DMS 273 treated with DMSO at 0.1 percent for 48 hours (cell line): ENCODE measurements at regions not wholly inside any gene's neighbourhood (a gene's known extent, or its start where the extent isn't known, plus 50 kb on each side); places are given as distances from the start of the nearest gene placed in this dataset.
"Not testable (repeated sequence)": the region's sequence is repeated elsewhere in the genome, so short reads cannot be mapped to it uniquely, and the experiment has no call there.

ENCODE experiments used
- DNase-seq: peaks from one replicate; lab custom pipeline; 2025; lab: John Stamatoyannopoulos, UW

DNA sequence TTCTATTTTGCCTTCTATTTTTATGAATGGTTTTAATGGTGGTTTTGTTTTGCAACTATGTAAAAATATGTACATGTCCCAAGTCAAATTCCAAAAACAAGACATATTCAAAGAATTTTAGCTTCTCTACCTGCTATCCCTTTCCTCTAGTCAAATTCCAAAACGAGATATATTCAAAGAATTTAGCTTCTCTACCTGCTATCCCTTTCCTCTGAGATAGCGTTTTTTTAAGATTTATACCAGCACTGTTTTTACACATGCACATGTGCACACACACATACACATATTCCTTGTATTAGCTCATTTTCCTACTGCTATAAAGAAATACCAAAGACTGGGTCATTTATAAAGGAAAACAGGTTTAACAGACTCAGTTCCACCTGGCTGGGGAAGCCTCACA is 199.1 kb upstream of the ARL4C start:
- DNase-seq, result no peak

DNA sequence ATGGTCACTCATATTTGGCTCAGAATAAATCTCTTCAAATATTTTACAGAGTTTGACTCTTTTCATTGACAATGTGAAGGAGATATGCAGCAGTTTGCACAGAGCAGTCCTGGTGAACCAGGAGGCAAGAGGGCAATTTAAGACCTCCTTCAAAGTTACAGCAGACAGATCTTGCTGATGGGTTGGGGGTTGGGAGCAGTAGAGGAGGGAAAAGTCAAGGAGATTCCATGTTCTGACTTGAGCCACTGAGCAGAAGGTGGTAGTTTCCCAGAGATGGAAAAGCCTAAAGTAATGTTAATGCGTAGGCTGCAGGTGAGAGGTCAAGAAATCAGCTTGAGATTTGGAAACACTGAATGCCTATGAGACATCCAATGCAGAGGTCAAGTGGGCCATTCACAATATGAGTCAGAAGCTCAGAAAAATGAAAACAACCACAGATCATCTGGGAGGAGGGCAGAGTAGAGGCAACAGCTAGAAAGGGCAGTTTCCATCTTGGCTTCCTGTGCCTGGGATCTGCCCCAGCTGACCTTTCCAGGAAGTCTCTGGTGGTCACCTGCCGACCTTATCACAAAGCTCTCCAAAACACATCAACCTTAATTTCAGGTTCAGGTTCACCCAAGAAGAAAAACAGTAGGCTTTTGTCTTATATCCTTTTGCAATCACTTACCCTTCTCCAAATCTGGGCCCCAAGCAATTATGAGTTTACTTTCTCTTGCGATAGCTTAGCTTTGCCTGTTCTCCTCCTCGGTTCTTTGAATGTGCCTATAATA is 197.5 kb upstream of the ARL4C start:
- DNase-seq, result no peak

DNA sequence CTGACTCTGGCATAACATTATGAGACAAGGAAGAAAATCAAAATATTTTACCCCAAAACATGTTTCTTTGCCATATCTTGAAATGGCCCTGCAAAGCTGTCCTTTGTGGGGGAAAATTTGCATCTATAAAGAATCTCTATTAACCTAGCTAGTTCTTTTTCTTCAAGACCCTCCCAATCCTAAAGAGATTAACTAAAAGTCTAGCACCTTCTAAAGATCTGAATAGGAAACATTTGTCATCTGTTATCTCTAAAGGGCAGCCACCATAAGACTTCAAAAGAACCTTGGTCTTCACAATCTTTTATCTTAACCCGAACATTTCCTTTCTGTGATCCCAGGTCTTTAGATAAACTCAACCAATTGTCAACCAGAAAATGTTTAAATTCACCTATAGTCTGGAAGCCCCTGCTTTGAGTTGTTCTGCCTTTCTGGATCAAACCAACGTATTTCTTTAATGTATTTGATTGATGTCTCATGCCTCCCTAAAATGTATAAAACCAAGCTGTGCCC is 196.9 kb upstream of the ARL4C start:
- not testable (repeated sequence) for DNase-seq

DNA sequence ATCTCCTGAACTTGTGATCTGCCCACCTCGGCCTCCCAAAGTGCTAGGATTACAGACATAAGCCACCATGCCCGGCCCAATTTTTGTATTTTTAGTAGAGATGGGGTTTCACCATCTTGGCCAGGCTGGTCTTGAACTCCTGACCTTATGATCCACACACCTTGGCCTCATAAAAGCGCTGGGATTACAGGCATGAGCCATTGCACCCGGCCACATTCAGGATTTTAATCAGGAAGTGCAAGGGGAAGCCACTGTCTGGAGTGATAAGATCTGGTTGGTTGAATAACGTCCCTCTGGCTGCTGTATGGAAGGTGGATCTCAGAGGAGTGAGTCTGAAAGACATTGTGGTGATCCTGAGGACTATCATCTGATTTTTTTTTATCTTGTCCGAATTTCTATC is 196.3 kb upstream of the ARL4C start:
- DNase-seq, result not testable (repeated sequence)

DNA sequence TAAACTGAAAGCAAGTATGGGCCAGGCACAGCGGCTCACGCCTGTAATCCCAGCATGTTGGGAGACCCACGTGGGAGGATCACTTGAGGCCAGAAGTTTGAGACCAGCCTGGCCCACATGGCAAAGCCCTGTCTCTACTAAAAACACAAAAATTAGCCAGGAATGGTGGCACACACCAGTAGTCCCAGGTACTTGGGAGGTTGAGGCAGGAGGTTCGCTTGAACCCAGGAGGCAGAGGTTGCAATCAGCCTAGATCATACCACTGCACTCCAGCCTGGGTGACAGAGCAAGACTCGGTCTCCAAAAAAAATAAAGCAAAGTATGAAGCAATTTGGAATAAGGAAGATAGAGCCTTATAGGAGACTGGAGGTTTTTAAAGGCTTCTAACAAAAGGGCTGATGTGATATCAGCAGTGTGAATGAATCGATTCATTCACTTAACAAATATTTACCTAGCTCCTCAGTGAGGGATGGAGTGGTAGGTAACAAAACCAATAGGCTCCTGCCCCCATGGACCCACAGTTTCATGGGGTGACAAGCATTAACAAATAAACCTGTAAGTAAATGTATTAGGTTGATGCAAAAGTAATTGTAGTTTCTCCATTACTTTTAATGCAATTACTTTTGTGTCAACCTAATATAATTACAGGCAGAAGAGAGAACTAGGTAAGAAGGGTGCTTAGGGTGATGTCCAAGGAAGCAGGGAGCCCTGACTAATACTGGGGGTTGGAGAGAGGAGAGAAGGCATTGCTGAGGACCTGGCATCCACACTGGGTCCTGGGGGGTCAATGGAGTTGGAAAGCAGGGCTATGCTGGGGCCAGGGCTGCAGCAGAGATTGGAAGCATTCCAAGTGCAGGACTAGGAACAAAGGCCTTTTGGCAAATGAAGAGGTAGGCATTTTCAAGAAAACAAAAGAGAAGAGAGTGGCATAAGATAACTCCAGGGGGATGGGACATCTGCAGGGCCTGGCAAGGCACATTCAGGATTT is 195.4 kb upstream of the ARL4C start:
- no peak for DNase-seq

DNA sequence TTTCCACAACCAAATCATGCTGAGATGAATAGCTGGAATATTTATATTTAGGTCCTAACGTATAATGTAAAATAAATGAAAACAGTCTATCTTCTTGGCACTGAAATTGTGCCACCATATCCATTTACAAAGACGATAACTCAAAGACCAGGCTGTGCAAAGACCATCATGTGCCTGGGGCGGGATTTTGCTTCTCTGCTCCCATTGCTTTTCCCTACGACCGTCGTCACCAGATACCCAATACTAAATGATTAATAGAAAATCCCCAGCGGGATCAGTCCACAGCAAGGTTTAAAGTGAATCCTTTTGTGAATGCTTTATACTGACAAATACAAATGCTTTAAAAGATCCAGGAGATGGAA is 194.3 kb upstream of the ARL4C start:
- DNase-seq, result no peak

DNA sequence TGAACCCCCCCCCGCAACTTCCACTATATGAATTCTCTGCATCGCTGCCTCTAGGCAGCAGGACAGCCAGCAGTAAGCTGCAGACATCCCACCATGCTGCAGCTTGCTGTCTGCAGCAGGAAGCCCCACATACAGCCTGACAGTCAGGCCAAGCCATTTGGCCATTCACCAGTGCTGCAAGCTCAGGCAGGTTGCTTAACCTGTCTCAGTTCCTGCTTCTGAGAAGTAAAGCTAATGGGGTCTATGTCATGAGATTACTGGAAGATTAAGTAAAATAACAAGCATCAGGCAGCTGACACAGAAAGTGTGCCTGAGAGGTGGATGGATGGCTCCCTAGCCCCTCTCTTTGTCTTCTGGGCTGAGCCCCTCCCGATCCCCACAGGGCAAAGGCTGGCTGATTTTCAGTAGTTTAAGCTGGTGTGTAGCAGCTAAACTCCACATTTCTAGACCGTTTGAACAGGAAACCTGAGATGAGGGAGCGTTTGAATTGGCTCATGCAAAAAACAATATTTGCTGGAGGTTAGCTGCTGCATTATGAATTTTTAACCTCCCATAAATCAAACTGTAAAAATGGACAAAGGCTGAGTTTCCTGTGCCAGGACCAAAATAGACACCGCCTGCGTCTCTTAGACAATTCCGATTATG is 193.8 kb upstream of the ARL4C start:
- DNase-seq, result no peak

DNA sequence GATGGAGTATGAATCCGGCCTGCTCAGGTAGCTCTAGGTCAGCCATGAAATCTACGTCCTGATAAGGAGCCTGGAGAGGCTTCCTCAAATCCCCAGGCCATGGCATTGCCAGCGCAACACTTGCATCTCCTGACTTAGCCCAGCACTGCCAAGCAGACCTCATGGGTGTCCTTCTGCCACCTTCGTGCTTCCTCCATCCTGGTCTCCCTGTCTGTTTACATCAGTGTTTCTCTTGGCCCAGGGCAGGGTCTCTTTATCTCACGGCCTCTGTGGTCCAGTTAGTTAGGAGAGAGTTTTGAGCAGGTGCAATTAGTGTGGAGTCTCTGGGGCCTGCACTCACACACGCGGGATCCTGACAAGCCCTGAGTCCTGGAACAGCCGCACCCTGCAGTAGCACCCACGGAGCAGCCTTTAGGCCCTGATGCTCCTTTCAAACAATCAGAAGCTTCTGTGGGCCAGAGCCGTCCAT is 193.1 kb upstream of the ARL4C start:
- no peak for DNase-seq

DNA sequence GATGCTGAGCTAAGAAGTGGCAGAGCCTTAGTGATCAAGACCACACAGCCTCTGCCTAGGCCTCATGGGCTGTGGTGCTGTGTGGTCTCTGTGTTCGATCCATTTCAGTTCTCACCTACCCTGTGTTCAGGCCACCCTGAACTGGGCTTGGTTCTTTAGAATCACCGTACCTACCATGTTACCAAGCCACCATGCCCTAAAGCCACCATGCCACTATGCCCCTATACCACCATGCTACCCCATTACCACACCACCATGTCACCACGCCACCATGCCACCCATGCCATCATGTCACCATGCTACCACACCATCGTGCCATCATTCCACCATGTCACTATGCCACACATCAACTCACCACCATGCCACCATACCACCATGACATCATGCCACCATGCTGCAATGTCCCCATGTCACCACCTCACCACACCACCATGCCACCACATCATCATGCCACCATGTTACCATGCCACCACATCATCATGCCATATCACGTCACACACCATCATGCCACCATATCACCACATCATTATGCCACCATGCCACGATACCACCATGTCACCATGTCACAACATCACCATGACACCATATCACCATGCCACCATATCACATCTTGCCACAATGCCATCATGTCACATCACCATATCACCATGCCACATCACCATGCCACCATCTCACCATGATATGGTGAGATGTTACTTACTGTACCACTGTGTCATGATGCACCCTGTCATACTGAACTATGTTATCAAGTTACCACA is 191.0 kb upstream of the ARL4C start:
- no peak for DNase-seq

DNA sequence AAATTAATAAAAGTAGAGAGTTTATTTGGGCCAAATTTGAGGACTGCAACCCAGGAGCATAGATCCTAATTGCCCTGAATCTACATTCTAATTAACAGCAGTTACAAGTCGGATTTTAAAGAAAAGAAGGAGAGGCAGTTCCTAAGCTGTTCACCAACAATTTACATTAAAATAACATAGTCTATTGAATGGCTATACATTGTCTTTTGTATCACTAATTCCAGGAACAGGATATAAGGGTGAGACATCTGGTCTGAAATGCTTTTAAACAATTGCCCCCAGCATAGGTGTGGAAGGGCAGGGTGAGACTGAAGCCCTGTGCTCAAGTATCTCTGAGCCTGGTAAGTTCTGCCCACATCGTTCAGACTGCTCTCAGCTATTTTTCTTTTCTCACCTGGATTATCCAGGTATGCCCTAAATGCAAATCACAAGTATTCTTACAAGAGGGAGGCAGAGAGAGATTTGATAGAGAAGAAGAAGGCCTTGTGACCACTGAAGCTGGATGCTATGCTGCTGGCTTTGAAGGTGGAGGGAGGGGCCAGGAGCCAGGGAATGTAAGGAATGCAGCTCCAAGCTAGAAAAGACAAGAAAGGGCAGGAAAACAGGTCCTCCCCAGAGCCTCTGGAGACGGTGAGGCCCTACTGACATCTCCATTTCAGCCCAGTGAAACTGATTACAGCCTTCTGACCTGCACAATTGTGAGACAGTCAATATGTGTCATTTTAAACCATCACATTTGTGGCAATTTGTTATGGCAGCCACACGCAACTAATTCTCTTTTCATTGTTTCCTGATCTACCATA is 189.4 kb upstream of the ARL4C start:
- DNase-seq, result no peak

DNA sequence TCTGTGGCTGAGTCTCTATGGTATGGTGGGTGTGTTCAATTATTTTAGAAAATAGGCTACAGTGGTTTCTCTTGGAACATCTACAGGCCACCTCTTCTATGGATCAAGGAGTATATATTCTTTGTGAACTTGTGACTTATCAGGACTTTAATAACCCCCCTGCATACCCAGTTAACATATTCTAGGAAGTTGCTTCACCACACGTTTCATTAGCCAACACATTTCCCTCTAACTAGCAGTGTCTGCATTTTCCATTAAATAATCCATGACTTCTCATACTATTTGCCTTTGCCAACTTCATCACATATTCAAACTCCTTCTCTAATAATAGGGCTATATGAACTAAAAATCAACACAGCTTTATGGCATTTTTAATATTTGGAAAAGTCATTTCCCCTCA is 187.6 kb upstream of the ARL4C start:
- no peak for DNase-seq

DNA sequence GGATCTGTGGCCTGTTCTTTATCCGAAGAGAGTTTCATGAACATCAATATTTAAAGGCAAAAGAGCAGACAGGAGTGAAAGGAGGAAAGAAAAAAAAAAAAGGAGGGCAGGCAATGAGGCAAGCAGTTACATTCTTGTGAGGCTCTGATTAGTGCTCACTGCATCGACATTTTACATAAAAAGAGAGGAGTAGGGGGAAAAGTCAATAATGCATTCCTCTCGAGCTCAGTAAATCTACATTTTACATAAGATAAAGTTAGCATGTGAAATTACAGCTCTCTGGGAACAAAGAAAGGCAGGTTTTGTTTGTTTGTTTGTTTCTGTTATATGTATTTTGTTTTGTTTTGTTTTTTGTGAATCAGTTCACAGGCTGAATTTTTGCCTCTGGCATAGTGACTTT is 187.1 kb upstream of the ARL4C start:
- no peak for DNase-seq

DNA sequence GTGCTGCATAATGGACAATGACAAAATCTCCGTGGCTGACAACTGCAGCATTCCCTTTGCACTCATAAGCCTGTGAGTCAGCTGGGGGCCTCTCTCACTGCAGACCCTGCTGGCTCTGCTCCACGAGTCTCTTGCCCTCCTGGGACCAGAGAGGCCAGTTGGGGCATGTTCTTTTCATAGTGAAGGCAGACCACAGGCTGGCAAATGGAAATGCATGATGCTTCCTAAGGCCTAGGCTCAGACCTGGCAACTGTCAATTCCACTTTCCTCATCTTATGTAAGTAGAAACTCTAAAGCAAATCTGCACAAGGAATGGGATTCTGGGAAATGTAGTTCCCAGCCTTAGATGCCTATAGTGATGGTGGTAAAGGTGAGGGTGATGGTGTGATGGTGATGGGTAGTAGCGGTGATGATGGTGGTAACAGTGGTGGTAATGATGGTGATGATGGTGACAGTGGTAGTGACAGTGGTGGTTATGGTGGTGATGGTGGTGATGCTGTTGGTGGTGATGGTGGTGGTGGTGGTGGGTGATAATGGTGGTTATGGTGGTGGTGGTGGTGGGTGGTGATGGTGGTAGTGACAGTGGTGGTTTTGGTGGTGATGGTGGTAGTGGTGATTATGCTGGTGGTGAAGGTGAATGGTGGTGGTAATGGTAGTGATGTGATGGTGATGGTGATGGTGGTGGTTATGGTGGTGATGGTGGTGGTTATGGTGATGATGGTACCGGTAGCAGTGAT is 185.8 kb upstream of the ARL4C start:
- no peak for DNase-seq

DNA sequence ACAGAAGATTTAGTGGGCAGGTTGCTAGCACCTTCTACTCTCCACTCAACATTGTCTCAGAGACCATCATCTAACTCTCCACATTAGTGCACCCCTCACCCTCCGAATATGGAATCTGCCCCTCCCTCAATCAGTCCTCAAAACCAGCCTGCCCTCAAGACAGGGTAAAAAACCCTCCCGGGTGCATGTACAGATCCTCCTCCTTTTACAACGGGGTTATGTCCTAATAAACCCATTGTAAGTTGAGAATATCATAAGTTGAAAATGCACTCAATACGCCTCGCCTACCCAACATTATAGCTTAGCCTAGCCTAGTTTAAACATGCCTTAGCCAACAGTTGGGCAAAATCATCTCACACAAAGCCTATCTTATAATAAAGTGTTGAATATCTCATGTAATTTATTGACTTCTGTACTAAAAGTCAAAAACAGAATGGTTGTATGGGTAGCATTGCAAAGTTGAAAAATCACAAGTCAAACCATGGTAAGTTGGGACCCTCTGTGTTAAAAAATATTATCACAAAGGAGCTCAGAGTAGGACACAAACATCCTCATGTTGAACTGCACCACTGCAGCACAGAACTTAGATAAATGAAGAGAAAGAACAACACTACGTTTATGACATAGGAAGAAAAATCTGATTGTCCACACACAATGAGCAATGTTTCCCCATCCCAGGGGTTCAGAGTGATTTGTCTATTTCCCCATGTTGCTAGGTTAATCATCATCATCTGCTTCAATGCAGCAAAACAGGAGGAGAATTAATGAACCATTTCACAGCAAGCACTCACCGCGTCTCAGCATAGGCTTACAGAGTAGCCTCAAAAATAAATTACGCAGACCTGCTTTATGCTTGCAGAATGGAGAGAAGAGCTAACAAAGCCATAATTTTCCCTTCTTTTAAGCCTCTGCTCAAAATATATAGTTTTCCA is 184.1 kb upstream of the ARL4C start:
- DNase-seq, result no peak

DNA sequence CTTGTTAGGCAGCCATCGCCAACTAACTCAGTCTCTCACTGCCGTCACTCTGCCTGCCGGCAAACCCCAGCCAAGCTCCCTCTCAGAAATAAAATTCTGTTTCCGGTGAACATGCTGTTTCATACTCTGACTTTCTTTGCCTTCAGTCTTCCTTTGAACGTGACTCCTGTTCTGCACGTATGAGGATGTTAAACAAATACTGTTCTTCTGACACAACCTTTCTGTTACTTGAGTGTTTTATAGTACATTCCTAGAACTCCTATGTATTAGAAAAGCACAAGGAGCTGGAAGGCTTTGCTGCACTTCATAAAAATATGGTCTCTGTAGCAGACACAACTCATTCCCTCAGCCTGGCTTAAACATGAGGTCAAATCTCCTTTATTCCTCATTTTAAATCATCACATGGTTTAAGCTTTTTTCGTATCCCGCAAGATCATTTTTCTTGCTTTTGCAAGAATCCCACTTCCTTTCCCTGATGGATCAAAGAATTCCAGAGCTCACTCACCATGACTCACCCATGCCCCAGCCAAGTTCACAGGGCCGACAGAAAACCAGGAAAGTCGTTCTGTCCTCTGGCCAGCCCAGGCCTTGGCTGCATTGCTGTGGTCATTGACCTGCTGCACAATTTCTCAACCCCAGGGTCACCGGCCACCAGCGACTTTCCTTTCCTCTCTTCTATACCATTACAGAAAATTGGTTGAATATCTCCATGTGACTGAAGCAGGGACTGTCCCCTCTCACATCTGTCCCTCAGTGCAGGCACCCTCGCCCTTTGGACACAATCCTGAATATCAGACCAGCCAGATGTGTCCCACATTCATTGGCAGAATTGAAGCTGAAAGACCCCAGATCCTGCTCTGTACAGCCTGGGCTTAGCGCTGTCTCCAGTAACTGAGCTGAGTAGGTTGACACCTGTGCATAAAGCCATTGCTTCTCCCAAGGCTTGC is 183.1 kb upstream of the ARL4C start:
- DNase-seq, result no peak

DNA sequence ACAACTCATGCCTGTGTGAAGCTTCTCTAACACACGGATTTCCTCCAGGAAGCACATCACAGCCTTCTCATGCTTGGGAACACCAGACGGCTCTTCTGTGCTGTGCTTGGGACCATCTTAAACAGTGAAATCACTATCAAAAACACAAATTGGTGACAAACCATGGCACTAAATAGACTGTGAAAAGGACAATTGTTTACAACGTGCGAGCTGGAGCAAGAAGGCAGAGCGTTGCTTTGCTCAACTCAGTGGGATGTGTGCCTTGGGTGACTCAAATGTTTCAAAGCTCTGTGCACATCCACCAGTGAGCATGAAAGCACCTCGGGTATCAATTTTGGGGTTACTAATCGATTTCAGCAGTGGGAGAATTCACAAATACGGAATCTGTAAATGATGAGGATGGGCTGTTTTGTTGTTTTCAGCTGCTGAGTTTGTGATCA is 182.4 kb upstream of the ARL4C start:
- DNase-seq, result no peak

DNA sequence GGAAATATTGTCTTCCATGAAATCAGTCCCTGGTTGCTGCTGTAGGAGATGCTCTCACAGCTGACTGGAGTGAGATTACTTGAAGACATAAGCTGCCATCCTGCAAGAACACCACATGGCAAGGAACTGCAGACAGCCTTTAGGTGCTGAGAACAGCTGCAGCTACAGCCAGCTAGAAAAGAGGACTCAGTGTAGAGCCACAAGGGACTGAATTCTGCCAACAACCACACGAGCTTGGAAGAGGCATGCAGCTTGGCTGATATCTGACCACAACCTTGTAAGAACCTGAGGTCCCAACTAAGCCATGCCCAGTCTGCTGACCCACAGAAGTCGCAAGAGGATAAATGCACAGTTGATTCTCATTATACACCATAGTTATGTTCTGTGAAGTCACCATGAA is 181.8 kb upstream of the ARL4C start:
- no peak for DNase-seq
